ENCODE measurements at regions not wholly inside any gene's neighbourhood (a gene's known extent, or its start where the extent isn't known, plus 50 kb on each side); places are given as distances from the start of the nearest gene placed in this dataset.

- TF ChIP-seq CTCF (IDR thresholded peaks at IDR 0.05) (no peak), EZH2 (IDR thresholded peaks at IDR 0.05; ENCODE audit: borderline replicate concordance, insufficient read depth, low read depth, low read length, poor library complexity, severe bottlenecking) (no peak)
These were observed 196.6 kb downstream of the PLK2 start for GRCh38 chr5:58263296-58263695.
